LNCaP clone FGC (cell line): ENCODE measurements at regions not wholly inside any gene's neighbourhood (a gene's known extent, or its start where the extent isn't known, plus 50 kb on each side); places are given as distances from the start of the nearest gene placed in this dataset.

Experiments used
- DNase-seq: peaks from one replicate; pipeline ENCODE4 v3.0.0-alpha.2; 2011; ENCODE audit warnings: low read depth
- H3K4me3 ChIP-seq: 2 replicates; pipeline ENCODE4 v1.5.1; 2011; ENCODE audit warnings: mild to moderate bottlenecking, low read depth, low read length, control low read depth
- TF ChIP-seq, protein P1 (sequence below): IDR thresholded peaks from 2 replicates; pipeline ENCODE4 v1.5.1; 2012; ENCODE audit warnings: mild to moderate bottlenecking; ENCODE audit not compliant: control insufficient read depth, insufficient read depth; ENCODE audit errors: extremely low read depth

GRCh38 chr3:30303770-30304169 lies 302.6 kb upstream of the TGFBR2 start:
- no peak for DNase-seq
- TF ChIP-seq, protein P1, sequence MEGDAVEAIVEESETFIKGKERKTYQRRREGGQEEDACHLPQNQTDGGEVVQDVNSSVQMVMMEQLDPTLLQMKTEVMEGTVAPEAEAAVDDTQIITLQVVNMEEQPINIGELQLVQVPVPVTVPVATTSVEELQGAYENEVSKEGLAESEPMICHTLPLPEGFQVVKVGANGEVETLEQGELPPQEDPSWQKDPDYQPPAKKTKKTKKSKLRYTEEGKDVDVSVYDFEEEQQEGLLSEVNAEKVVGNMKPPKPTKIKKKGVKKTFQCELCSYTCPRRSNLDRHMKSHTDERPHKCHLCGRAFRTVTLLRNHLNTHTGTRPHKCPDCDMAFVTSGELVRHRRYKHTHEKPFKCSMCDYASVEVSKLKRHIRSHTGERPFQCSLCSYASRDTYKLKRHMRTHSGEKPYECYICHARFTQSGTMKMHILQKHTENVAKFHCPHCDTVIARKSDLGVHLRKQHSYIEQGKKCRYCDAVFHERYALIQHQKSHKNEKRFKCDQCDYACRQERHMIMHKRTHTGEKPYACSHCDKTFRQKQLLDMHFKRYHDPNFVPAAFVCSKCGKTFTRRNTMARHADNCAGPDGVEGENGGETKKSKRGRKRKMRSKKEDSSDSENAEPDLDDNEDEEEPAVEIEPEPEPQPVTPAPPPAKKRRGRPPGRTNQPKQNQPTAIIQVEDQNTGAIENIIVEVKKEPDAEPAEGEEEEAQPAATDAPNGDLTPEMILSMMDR, result no peak

GRCh38 chr3:30305021-30305420 lies 301.4 kb upstream of the TGFBR2 start:
- TF ChIP-seq, protein P1, result no peak
- H3K4me3 ChIP-seq, result no peak overlapping the region
- no peak for DNase-seq

More at GRCh38 chr3:30303770-30304169, 302.6 kb upstream of the TGFBR2 start:
- H3K4me3 ChIP-seq, result no peak overlapping the region

DNA sequence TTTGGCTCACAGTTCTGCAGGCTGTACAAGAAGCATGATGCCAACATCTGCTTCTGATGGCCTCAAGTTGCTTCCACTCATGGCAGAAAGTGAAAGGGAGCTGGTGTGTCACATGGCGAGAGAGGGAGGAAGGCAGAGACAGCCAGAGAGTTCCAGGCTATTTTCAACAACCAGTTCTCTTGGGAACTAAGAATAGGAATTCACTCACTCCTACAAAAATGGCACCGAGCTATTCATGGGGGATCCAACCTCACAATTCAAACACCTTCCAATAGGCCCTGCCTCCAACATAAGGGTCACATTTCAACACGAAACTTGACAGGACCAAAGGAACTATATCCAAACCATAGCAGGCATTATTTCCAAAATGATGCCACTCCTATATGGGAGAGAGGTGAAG lies 299.5 kb upstream of the TGFBR2 start:
- TF ChIP-seq, protein P1, result no peak
- no peak overlapping the region for H3K4me3 ChIP-seq
- DNase-seq, result no peak

DNA sequence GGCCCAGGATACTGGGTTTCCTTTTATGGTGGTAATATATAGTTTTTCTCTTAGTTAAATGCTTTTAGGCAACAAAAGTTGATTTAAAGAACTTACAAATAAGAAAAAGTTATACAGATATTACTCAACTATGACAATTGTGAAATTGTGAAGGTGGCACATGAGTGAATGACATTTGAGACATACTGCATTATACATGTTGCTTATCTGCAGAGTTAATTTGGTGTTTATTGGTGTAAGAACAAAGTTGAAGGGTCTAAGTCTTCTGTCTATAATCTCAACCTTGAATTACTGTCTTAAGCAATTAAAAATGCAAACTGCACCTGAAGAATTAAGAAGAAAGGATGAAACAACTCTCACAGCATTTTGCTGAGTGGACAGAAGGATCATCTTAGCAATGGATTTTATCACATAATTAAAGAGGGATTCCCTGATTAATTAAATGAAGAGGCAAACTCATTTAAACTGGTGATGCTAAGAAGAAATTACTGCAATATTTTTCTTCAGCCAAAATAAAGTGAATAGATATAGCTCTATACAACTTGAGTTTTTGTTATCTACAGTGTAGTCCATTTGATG lies 298.9 kb upstream of the TGFBR2 start:
- no peak overlapping the region for H3K4me3 ChIP-seq
- TF ChIP-seq, protein P1, result no peak
- DNase-seq, result no peak

DNA sequence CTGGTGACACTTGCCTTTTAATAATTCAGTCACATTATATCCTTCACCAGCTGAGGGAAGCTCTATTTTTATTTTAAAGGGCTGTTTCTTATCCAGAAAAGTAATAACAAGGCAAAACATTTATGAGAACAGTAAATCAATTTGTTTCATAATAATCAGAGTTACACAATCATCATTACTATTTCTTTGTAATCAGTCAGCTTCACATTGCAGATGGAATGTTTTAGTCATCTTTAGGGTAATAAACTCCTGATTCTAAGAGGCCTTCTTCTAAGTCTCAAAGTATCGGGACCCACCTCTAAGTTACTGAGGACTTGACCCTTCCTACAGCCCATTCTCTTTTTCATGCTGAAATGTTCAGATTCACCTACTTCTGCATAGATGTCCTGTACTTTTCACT lies 298.3 kb upstream of the TGFBR2 start:
- no peak for DNase-seq
- TF ChIP-seq, protein P1, result no peak
- H3K4me3 ChIP-seq, result no peak overlapping the region

DNA sequence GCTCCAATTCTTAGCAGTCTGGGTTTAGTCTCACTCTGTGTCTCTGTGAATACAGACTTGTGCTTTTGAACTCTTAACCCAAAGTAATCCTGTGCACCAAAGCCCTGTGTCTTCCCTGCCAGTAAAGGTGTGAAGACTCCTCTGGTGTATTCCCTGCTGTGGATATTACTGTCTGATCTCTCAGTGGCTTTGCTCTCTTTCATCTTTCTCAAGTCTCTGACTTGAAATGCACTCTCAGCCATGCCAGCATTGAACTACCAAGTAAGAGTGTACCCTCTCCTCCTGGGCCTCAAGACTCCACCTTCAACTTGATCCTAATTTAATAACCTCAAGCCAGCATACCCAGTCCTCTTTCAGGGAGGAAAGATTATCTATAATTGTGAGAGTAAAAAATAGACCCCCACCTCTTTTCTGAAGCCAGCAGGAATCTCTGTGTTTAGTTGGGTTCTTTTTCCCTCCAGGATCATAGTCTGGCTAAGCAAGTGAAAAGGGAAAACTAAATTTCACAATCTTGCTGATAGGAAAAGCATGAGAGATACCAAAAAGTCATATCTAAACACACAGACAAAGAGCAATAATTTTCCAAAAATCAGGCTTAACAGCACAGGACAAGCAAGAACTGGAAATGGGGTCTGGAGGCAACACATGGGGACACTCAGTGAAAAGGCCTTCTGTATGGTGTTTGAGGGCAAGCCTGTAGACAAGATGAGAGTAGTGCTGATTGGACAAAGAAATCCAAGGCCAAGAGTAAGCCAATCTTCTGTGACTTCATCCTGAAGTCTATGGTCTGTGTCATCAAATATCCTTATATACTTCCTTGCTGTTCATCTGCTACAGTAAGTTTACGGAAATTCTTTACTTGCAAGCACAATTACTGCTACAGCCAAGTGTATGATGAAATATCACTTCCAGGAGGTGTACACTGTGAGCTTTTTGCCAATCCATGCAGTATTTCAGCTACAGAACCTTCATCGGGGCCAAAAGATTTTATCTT lies 296.1 kb upstream of the TGFBR2 start:
- TF ChIP-seq, protein P1, result no peak
- no peak overlapping the region for H3K4me3 ChIP-seq
- DNase-seq, result peak; percentile 88

DNA sequence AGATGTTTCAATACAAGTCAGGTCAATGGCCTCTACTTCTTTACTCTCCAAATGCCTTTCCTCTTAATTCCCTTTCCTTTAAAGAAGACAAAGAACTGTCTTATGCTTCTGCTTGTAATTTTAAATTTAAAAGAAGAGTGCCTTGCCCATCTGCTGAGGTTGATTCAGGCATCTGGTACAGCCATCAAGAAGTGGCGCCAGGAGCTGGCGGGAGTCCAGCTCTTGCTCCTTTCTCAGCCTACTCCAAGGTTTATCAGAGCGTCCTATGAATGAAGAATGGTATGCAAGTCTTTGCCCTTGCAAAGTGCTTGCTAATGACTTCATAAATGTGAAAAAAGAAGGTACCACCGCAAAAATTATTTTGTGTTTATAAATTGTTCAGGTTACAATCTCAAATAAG lies 294.6 kb upstream of the TGFBR2 start:
- H3K4me3 ChIP-seq, result no peak overlapping the region
- TF ChIP-seq, protein P1, result no peak
- DNase-seq, result no peak
